ENCODE measurements at regions not wholly inside any gene's neighbourhood (a gene's known extent, or its start where the extent isn't known, plus 50 kb on each side); places are given as distances from the start of the nearest gene placed in this dataset.

- Histone ChIP-seq H3K4me1 (ENCODE audit: control insufficient read depth in 1 of 2, extremely low read depth in 1 of 2, insufficient read depth in 2 of 2, low read length in 2 of 2) (no peaks in the 10 kb centered on the region), H3K27ac (ENCODE audit: low read length) (no peak overlapping the region), H3K36me3 (ENCODE audit: control insufficient read depth in 2 of 2, extremely low read depth in 1 of 2, insufficient read depth in 1 of 2, low read length in 1 of 2) (no peaks in the 10 kb centered on the region), H3K27me3 (replicated peaks in 1 of 2; ENCODE audit: control insufficient read depth in 2 of 2, extremely low read depth in 1 of 2, insufficient read depth in 2 of 2, low read length in 1 of 2) (no peaks in the 10 kb centered on the region), H3K4me3 (ENCODE audit: control insufficient read depth in 1 of 2, extremely low read depth in 1 of 2, low read length in 1 of 2) (no peak overlapping the region), H3K9me3 (no peaks in the 10 kb centered on the region)
- ChIA-PET CTCF (no interaction called here), POLR2A (no interaction called here)
- Mint-ChIP-seq H3K4me1 (no peaks in the 10 kb centered on the region), H3K36me3 (no peaks in the 10 kb centered on the region), H3K9me3 (no peaks in the 10 kb centered on the region), H3K27me3 (peaks cover 2 to 8% of the 10 kb centered on the region in 2 donors), H3K4me3 (no peak overlapping the region), H3K27ac (no peak overlapping the region)
- no CpG with 5 or more reads among the region's 1 CpG for WGBS (ENCODE audit: insufficient coverage)
- ATAC-seq (replicated peaks in 1 of 4) (no peak), DNase-seq (no peak)
These were observed 324.0 kb upstream of the UBE2E3 start for GRCh38 chr2:180656455-180656847.

GRCh38 chr2:180655842-180656454 lies 324.5 kb upstream of the UBE2E3 start:
- Mint-ChIP-seq H3K9me3 (no peaks in the 10 kb centered on the region), H3K4me1 (no peaks in the 10 kb centered on the region), H3K36me3 (no peaks in the 10 kb centered on the region), H3K4me3 (no peak overlapping the region), H3K27ac (no peak overlapping the region), H3K27me3 (peaks cover 2 to 8% of the 10 kb centered on the region in 2 donors)
- H3K9me3 ChIP-seq, result no peaks in the 10 kb centered on the region
- no CpG with 5 or more reads among the region's 1 CpG for WGBS (ENCODE audit: insufficient coverage)
- no peak for ATAC-seq (replicated peaks in 1 of 4)
- H3K4me3 ChIP-seq (ENCODE audit: control insufficient read depth in 1 of 2, extremely low read depth in 1 of 2, low read length in 1 of 2), result no peak overlapping the region
- POLR2A ChIA-PET, result no interaction called here
- no peaks in the 10 kb centered on the region for H3K4me1 ChIP-seq (ENCODE audit: control insufficient read depth in 1 of 2, extremely low read depth in 1 of 2, insufficient read depth in 2 of 2, low read length in 2 of 2)
- no peak for DNase-seq
- H3K27me3 ChIP-seq (replicated peaks in 1 of 2; ENCODE audit: control insufficient read depth in 2 of 2, extremely low read depth in 1 of 2, insufficient read depth in 2 of 2, low read length in 1 of 2), result no peaks in the 10 kb centered on the region
- no peak overlapping the region for H3K27ac ChIP-seq (ENCODE audit: low read length)
- H3K36me3 ChIP-seq (ENCODE audit: control insufficient read depth in 2 of 2, extremely low read depth in 1 of 2, insufficient read depth in 1 of 2, low read length in 1 of 2), result no peaks in the 10 kb centered on the region
- CTCF ChIA-PET, result no interaction called here

GRCh38 chr2:180655393-180655792 lies 325.0 kb upstream of the UBE2E3 start:
- Mint-ChIP-seq H3K27me3 (peaks cover 2 to 8% of the 10 kb centered on the region in 2 donors), H3K27ac (no peak overlapping the region), H3K4me1 (no peaks in the 10 kb centered on the region), H3K4me3 (no peak overlapping the region), H3K9me3 (no peaks in the 10 kb centered on the region), H3K36me3 (no peaks in the 10 kb centered on the region)
- DNase-seq (no peak), ATAC-seq (replicated peaks in 1 of 4) (no peak)
- Histone ChIP-seq H3K27me3 (replicated peaks in 1 of 2; ENCODE audit: control insufficient read depth in 2 of 2, extremely low read depth in 1 of 2, insufficient read depth in 2 of 2, low read length in 1 of 2) (no peaks in the 10 kb centered on the region), H3K4me1 (ENCODE audit: control insufficient read depth in 1 of 2, extremely low read depth in 1 of 2, insufficient read depth in 2 of 2, low read length in 2 of 2) (no peaks in the 10 kb centered on the region), H3K27ac (ENCODE audit: low read length) (no peak overlapping the region), H3K4me3 (ENCODE audit: control insufficient read depth in 1 of 2, extremely low read depth in 1 of 2, low read length in 1 of 2) (no peak overlapping the region), H3K36me3 (ENCODE audit: control insufficient read depth in 2 of 2, extremely low read depth in 1 of 2, insufficient read depth in 1 of 2, low read length in 1 of 2) (no peaks in the 10 kb centered on the region), H3K9me3 (no peaks in the 10 kb centered on the region)
- WGBS (ENCODE audit: insufficient coverage), result no CpG with 5 or more reads among the region's 2 CpGs
- POLR2A ChIA-PET, result no interaction called here
- CTCF ChIA-PET, result no interaction called here

GRCh38 chr2:180653481-180653880 lies 326.9 kb upstream of the UBE2E3 start:
- Histone ChIP-seq H3K27me3 (replicated peaks in 1 of 2; ENCODE audit: control insufficient read depth in 2 of 2, extremely low read depth in 1 of 2, insufficient read depth in 2 of 2, low read length in 1 of 2) (no peaks in the 10 kb centered on the region), H3K27ac (ENCODE audit: low read length) (no peak overlapping the region), H3K36me3 (ENCODE audit: control insufficient read depth in 2 of 2, extremely low read depth in 1 of 2, insufficient read depth in 1 of 2, low read length in 1 of 2) (no peaks in the 10 kb centered on the region), H3K9me3 (no peaks in the 10 kb centered on the region), H3K4me3 (ENCODE audit: control insufficient read depth in 1 of 2, extremely low read depth in 1 of 2, low read length in 1 of 2) (no peak overlapping the region), H3K4me1 (ENCODE audit: control insufficient read depth in 1 of 2, extremely low read depth in 1 of 2, insufficient read depth in 2 of 2, low read length in 2 of 2) (no peaks in the 10 kb centered on the region)
- ChIA-PET POLR2A (no interaction called here), CTCF (interaction anchor here in 1 of 2 donors (0.6 kb wide), 1 partner anchor 34 kb away, joined by 3 read pairs; no protein-coding TSS in a partner anchor)
- ATAC-seq (replicated peaks in 1 of 4) (no peak), DNase-seq (no peak)
- no peak overlapping the region for H3K4me3 Mint-ChIP-seq
- no peaks in the 10 kb centered on the region for H3K4me1 Mint-ChIP-seq
- no peaks in the 10 kb centered on the region for H3K36me3 Mint-ChIP-seq
- H3K27ac Mint-ChIP-seq, result no peak overlapping the region
- no peaks in the 10 kb centered on the region for H3K9me3 Mint-ChIP-seq
- H3K27me3 Mint-ChIP-seq, result peaks cover 2 to 5% of the 10 kb centered on the region in 2 donors

- H3K9me3 Mint-ChIP-seq, result no peaks in the 10 kb centered on the region
These were observed 327.6 kb upstream of the UBE2E3 start for GRCh38 chr2:180652794-180653193.

GRCh38 chr2:180651596-180651995 lies 328.8 kb upstream of the UBE2E3 start:
- no peak overlapping the region for H3K27ac ChIP-seq (ENCODE audit: low read length)
- DNase-seq, result no peak
- ATAC-seq (replicated peaks in 1 of 4), result no peak
- no peaks in the 10 kb centered on the region for H3K9me3 Mint-ChIP-seq
- no peaks in the 10 kb centered on the region for H3K4me1 Mint-ChIP-seq
- H3K27me3 ChIP-seq (replicated peaks in 1 of 2; ENCODE audit: control insufficient read depth in 2 of 2, extremely low read depth in 1 of 2, insufficient read depth in 2 of 2, low read length in 1 of 2), result no peaks in the 10 kb centered on the region
- H3K4me1 ChIP-seq (ENCODE audit: control insufficient read depth in 1 of 2, extremely low read depth in 1 of 2, insufficient read depth in 2 of 2, low read length in 2 of 2), result no peaks in the 10 kb centered on the region
- ChIA-PET POLR2A (no interaction called here), CTCF (no interaction called here)
- H3K36me3 Mint-ChIP-seq, result no peaks in the 10 kb centered on the region
- WGBS (ENCODE audit: insufficient coverage), result no CpG with 5 or more reads among the region's 8 CpGs
- no peak overlapping the region for H3K27ac Mint-ChIP-seq
- H3K9me3 ChIP-seq, result no peaks in the 10 kb centered on the region
- no peaks in the 10 kb centered on the region for H3K36me3 ChIP-seq (ENCODE audit: control insufficient read depth in 2 of 2, extremely low read depth in 1 of 2, insufficient read depth in 1 of 2, low read length in 1 of 2)
- no peak overlapping the region for H3K4me3 ChIP-seq (ENCODE audit: control insufficient read depth in 1 of 2, extremely low read depth in 1 of 2, low read length in 1 of 2)
- H3K27me3 Mint-ChIP-seq, result peaks cover 2 to 5% of the 10 kb centered on the region in 2 donors
- H3K4me3 Mint-ChIP-seq, result no peak overlapping the region

More at GRCh38 chr2:180652794-180653193, 327.6 kb upstream of the UBE2E3 start:
- no peaks in the 10 kb centered on the region for H3K4me1 ChIP-seq (ENCODE audit: control insufficient read depth in 1 of 2, extremely low read depth in 1 of 2, insufficient read depth in 2 of 2, low read length in 2 of 2)
- POLR2A ChIA-PET, result no interaction called here
- Mint-ChIP-seq H3K36me3 (no peaks in the 10 kb centered on the region), H3K4me3 (no peak overlapping the region), H3K4me1 (no peaks in the 10 kb centered on the region), H3K27me3 (peaks cover 2 to 5% of the 10 kb centered on the region in 2 donors), H3K27ac (no peak overlapping the region)
- ATAC-seq (replicated peaks in 1 of 4) (no peak), DNase-seq (no peak)
- no peak overlapping the region for H3K4me3 ChIP-seq (ENCODE audit: control insufficient read depth in 1 of 2, extremely low read depth in 1 of 2, low read length in 1 of 2)
- H3K27ac ChIP-seq (ENCODE audit: low read length), result no peak overlapping the region
- H3K27me3 ChIP-seq (replicated peaks in 1 of 2; ENCODE audit: control insufficient read depth in 2 of 2, extremely low read depth in 1 of 2, insufficient read depth in 2 of 2, low read length in 1 of 2), result no peaks in the 10 kb centered on the region
- CTCF ChIA-PET, result interaction anchor here in 1 of 2 donors (0.6 kb wide), 1 partner anchor 35 kb away, joined by 3 read pairs; no protein-coding TSS in a partner anchor
- H3K36me3 ChIP-seq (ENCODE audit: control insufficient read depth in 2 of 2, extremely low read depth in 1 of 2, insufficient read depth in 1 of 2, low read length in 1 of 2), result no peaks in the 10 kb centered on the region
- no peaks in the 10 kb centered on the region for H3K9me3 ChIP-seq

- Mint-ChIP-seq H3K27me3 (no peaks in the 10 kb centered on the region), H3K27ac (no peak overlapping the region), H3K4me3 (no peak overlapping the region), H3K4me1 (no peaks in the 10 kb centered on the region), H3K9me3 (no peaks in the 10 kb centered on the region), H3K36me3 (no peaks in the 10 kb centered on the region)
- ATAC-seq (replicated peaks in 1 of 4), result no peak
- H3K9me3 ChIP-seq, result no peaks in the 10 kb centered on the region
- H3K4me3 ChIP-seq (ENCODE audit: control insufficient read depth in 1 of 2, extremely low read depth in 1 of 2, low read length in 1 of 2), result no peak overlapping the region
- ChIA-PET CTCF (interaction anchor here in 1 of 2 donors (0.6 kb wide), 1 partner anchor 250 kb away, joined by 9 read pairs; no protein-coding TSS in a partner anchor), POLR2A (no interaction called here)
- no peak overlapping the region for H3K27ac ChIP-seq (ENCODE audit: low read length)
- WGBS (ENCODE audit: insufficient coverage), result 59% methylated on average over 2 of the region's 3 CpGs
- no peak for DNase-seq
- H3K4me1 ChIP-seq (ENCODE audit: control insufficient read depth in 1 of 2, extremely low read depth in 1 of 2, insufficient read depth in 2 of 2, low read length in 2 of 2), result no peaks in the 10 kb centered on the region
- no peaks in the 10 kb centered on the region for H3K27me3 ChIP-seq (replicated peaks in 1 of 2; ENCODE audit: control insufficient read depth in 2 of 2, extremely low read depth in 1 of 2, insufficient read depth in 2 of 2, low read length in 1 of 2)
- no peaks in the 10 kb centered on the region for H3K36me3 ChIP-seq (ENCODE audit: control insufficient read depth in 2 of 2, extremely low read depth in 1 of 2, insufficient read depth in 1 of 2, low read length in 1 of 2)
These were observed 332.8 kb upstream of the UBE2E3 start for GRCh38 chr2:180647621-180648020.
